GM12872 (cell line): ENCODE measurements at regions not wholly inside any gene's neighbourhood (a gene's known extent, or its start where the extent isn't known, plus 50 kb on each side); places are given as distances from the start of the nearest gene placed in this dataset.

Source experiments
- TF ChIP-seq, protein P1 (sequence below): IDR thresholded peaks from 3 replicates; pipeline ENCODE4 v1.5.1; 2011; ENCODE audit warnings: low read depth, mild to moderate bottlenecking, low read length, moderate library complexity; ENCODE audit not compliant: insufficient read depth

DNA sequence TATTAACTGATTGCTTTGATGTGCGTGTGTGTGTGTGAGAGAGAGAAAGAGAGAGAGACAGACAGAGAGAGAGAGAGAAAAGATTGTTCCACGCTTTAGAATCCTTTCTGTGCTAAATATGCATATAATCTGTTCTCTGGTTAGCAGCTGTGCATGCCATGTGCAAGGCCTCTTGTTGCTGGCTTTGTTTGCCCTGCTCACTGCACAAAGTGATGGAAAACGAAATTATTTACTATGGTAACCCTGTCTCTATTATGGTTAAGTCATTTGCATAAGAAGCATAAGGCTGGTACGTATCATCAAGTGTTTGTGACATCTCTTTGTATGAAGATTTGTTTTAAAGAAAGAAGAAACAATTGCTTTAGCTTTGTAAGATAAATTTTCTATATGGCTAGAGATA lies 190.2 kb upstream of the POF1B start:
- TF ChIP-seq, protein P1, sequence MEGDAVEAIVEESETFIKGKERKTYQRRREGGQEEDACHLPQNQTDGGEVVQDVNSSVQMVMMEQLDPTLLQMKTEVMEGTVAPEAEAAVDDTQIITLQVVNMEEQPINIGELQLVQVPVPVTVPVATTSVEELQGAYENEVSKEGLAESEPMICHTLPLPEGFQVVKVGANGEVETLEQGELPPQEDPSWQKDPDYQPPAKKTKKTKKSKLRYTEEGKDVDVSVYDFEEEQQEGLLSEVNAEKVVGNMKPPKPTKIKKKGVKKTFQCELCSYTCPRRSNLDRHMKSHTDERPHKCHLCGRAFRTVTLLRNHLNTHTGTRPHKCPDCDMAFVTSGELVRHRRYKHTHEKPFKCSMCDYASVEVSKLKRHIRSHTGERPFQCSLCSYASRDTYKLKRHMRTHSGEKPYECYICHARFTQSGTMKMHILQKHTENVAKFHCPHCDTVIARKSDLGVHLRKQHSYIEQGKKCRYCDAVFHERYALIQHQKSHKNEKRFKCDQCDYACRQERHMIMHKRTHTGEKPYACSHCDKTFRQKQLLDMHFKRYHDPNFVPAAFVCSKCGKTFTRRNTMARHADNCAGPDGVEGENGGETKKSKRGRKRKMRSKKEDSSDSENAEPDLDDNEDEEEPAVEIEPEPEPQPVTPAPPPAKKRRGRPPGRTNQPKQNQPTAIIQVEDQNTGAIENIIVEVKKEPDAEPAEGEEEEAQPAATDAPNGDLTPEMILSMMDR, result no peak

- TF ChIP-seq, protein P1, result no peak
Observed at GRCh38 chrX:85569096-85569495, 189.6 kb upstream of the POF1B start.

DNA sequence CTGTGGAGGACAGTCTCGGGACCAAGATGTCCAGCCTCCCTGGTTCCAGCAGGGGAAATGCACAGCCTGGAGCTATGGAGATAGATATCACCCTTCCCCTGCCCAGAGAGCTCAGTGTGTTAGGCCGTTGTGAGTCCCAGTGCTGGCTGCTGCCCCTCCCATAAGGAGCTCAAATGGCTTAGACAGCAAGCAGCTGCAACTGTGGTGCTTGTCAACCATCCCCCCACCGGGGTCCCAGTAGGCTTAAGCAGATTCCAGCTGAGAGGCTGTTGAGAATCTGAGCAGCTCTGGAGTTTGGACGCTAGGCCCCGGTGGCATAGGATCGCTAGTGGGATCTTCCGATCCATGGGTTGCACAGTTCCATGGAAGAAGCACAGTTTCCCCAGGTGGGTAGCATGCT lies 181.8 kb upstream of the POF1B start:
- TF ChIP-seq, protein P1, result no peak

- TF ChIP-seq, protein P1, result no peak
Observed at GRCh38 chrX:85544609-85545008, 165.1 kb upstream of the POF1B start.

- TF ChIP-seq, protein P1, result no peak
Observed at GRCh38 chrX:85543866-85544265, 164.4 kb upstream of the POF1B start.

- TF ChIP-seq, protein P1, result no peak
Observed at GRCh38 chrX:85517994-85518718, 138.7 kb upstream of the POF1B start.

GRCh38 chrX:85516131-85516530 lies 136.7 kb upstream of the POF1B start:
- TF ChIP-seq, protein P1, result no peak
